ENCODE measurements at regions not wholly inside any gene's neighbourhood (a gene's known extent, or its start where the extent isn't known, plus 50 kb on each side); places are given as distances from the start of the nearest gene placed in this dataset.

DNA sequence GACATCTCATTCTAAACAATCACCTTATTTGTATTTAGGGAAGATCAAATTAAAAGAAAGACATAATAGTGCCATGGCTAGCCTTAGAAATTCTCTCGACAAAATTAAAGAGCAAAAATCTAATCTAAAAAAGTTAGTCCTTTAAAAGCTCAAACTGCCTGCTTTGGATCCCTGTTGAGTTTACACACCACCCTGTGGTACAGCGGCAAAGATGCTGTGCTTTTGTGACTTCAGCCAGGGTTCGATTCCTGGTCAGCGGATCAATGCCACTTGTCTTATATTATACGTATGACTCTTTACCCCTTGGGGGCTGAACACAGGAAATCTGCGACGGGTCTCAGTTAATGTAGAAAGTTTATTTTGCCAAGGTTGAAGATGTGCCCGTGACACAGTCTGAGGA, 51.3 kb upstream of the VOPP1 start:
- DNase-seq = no peak

DNA sequence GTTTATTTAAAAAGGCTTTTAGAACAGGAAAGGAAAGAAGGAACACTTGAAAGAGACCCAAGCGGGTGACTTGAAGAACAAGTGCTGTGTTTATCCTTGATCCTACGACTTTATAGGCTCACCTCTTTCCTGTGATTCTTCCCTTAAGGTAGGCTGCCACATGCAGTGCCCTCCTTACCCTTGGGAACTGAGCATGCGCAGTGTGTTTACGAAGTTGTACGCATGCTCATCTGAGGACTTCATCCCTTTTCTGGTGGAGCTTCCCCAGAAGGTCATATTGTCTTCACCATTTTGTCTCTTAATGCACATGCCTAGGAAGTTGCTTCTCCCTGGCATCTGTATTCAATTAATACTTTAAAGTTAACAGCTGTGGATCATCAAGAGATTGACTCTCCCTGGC, 49.9 kb upstream of the VOPP1 start:
- no peak for DNase-seq
